NCI-H345 treated with DMSO at 0.1 percent for 48 hours (cell line): ENCODE measurements at regions not wholly inside any gene's neighbourhood (a gene's known extent, or its start where the extent isn't known, plus 50 kb on each side); places are given as distances from the start of the nearest gene placed in this dataset.
"Not testable (repeated sequence)": the region's sequence is repeated elsewhere in the genome, so short reads cannot be mapped to it uniquely, and the experiment has no call there.

Experiments
- DNase-seq: peaks from one replicate; lab custom pipeline; 2025; ENCODE audit not compliant: unreplicated experiment; lab: John Stamatoyannopoulos, UW

- DNase-seq, result no peak
Measured at GRCh38 chrX:130550351-130550750, 148.6 kb downstream of the RBMX2 start.

GRCh38 chrX:130552444-130553073 lies 150.8 kb downstream of the RBMX2 start:
- no peak for DNase-seq

GRCh38 chrX:130555341-130555740 lies 153.6 kb downstream of the RBMX2 start:
- DNase-seq, result no peak

DNA sequence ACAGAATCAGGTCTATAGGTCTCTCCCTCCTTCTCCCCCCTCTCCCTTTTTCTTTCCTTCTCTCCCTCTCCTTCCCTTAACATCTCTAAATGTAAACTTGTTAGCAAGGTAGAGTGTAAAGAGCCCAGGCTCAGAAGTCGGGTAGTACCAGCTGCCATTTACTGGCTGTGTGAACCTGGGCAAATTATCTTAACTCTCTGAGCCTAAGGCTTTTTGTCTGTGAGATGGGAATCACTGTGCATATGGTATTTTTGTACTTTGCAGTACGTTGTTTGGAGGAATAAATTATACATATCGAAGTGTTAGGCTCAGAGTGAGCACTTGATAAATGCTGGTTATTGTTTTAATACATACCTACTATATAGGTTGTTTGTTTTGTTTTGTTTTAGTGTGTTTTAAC lies 154.0 kb downstream of the RBMX2 start:
- DNase-seq, result no peak

DNA sequence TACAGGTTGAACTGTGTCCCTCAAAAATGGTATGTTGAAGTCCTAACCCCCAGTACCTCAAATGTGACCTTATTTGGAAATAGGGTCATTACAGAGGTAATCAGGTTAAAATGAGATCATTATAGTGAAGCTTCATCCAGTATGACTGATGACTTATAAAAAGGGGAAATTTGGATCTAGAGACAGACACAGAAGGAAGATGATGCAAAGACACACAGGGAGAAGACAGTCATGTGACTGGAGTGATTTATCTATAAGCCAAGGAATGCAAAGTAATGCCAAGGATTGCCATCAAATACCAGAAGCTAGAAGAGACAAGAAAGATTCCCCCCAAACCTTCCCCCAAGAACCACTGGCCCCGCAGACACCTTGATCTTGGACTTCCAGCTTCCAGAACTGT lies 155.2 kb downstream of the RBMX2 start:
- no peak for DNase-seq

DNA sequence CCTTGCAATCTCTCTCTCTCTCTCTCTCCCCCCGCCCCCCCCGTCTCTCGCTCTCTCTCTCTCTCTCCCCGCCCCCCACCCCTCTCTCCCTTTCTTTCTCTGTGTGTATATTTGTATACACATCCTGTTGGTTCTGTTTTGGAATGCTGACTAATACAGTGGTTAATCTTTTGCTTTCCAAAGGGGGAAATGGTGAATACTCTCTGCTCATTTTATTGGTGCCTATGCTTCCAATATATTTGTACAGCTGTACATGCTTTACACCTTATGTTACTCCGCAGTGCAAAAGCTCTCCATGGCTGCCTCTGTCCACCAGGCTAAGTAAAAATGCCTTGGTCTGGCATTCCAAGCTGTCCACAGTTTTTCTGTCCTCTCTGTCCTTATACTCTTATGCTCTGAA lies 158.8 kb downstream of the RBMX2 start:
- DNase-seq, result no peak

DNA sequence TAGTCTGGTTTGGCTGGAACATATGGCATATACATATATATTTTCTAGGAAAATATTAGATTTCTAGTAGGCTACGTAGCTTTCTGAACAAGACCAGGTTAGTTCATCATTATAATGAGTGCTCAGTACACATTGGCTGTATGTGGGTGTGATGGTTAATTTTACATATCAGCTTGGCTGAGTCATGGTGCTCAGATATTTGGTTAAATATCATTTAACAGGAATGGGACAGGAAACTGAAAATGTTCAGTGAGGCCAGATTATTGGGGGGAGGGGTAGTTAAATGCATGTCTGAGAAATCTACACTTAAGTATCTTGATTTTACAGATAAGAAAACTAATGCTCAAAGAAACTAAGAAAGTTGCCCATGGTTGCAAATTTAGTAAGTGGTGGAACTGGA lies 160.1 kb downstream of the RBMX2 start:
- DNase-seq, result no peak

GRCh38 chrX:130563476-130563875 lies 161.7 kb downstream of the RBMX2 start:
- no peak for DNase-seq

DNA sequence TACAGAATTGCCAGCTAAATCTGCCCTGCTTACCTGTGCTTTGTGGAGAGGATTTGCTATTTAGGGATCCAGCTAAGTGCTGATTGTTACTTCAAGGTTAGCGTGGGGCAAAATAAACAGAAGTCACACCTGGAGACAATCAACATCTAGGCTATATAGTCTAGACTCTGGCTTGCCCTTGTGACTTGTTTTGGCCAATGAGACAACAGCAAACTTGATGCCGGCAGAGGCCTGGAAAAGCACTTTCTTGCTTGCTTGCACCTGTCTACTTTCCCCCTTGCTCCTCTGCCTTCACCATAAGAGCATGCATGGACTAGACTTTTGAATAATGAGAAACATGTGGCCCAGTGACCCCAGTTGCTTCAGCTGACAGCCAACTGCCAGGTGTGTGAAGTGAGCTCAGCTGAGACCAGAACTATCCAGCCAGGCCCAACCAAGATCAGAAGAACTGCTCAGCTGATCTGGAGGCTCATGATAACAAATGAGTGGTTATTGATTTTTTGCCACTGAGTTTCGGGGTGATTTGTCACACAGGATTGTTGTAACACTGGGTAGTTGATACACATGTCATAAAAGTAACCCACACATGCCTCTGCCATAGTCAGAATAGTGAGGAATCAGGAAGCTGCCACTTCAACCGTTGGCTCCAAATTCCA lies 164.4 kb downstream of the RBMX2 start:
- peak; percentile 57 for DNase-seq

GRCh38 chrX:130573030-130573429 lies 171.2 kb downstream of the RBMX2 start:
- not testable (repeated sequence) for DNase-seq
